GM21825 (cell line): ENCODE measurements at regions not wholly inside any gene's neighbourhood (a gene's known extent, or its start where the extent isn't known, plus 50 kb on each side); places are given as distances from the start of the nearest gene placed in this dataset.

Source experiments
- ATAC-seq: cut with Tn5 transposase; IDR thresholded peaks from one replicate; pipeline ENCODE4 v1.9.1; 2021; ENCODE audit warnings: mild to moderate bottlenecking, moderate library complexity; ENCODE audit not compliant: unreplicated experiment

GRCh38 chr11:35076201-35077100 is 62.5 kb upstream of the CD44 start:
- ATAC-seq = no peak

- peak; percentile 53 for ATAC-seq
These were observed 61.1 kb upstream of the CD44 start for GRCh38 chr11:35077709-35078469.

GRCh38 chr11:35078470-35078735 is 60.6 kb upstream of the CD44 start:
- ATAC-seq = no peak

DNA sequence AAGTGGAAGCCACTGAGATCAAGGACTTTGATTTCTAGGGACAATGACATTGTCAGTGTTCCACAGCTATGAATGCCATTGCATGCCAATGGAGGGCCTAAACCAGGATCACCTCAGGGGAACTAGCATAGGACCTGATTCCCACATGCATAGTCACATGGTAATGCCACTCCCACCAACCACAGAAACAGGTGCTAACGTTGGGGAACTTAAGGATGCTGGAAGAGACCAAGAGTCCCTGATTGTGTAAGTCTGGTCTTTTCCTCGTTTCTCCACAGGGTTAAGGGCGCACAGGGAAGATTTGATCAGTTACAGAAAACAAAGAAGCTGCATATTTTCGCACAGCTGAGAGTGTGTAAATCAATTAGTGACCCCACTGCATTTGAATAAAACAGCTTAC is 59.4 kb upstream of the CD44 start:
- no peak for ATAC-seq

- ATAC-seq = peak; percentile 72
These were observed 56.4 kb upstream of the CD44 start for GRCh38 chr11:35082321-35083180.

DNA sequence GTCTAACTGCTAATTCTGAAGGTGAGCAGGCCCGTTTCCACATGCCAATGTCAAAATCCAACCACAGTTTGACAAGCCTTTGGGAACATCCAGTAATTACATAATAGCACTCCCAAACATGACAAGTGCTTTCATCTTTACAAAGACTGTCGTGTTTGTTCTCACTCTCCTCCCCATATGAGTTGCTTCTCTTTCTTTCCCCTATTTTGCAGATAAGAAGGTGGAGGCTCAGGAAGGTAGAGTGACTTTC is 55.9 kb upstream of the CD44 start:
- ATAC-seq = no peak

DNA sequence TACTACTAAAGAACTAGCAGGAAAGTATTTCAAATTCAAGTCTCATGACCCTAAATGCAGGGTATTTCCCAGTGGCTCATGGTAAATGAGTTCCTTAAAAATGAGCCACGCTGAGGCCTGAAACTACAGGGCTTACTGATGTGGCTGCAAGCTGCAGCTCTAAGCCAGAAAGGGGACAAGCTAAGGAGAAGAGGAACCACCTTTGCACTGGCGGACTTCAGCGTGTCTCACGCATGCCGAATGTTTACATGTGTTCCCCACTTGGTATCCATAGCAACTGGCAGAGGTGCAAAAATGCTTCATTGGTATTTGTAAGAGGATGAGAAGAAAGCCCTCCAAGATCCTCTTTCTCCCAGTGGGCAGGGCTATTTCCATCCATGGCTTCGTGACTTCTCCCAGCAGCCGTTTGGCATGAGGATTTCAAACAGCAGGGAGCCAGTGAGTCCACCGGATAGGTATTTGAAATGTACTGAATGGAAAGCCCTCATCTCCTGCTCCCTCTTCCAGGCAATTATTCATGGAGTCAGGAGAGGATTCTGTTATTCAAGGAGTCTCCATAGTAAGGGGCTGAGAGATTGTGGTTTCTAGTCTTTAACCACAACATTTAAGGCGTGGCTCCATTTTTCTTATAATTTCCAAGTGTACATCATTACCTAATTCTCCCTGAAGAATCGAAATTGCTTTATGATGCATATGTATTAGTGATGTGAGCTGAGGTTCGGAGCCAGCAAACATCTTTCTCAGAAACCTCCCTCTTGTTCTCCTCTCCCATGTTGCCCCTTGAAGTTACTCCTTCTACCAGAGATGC is 55.3 kb upstream of the CD44 start:
- ATAC-seq = peak; percentile 70

- ATAC-seq = no peak
These were observed 54.0 kb upstream of the CD44 start for GRCh38 chr11:35084817-35085440.

DNA sequence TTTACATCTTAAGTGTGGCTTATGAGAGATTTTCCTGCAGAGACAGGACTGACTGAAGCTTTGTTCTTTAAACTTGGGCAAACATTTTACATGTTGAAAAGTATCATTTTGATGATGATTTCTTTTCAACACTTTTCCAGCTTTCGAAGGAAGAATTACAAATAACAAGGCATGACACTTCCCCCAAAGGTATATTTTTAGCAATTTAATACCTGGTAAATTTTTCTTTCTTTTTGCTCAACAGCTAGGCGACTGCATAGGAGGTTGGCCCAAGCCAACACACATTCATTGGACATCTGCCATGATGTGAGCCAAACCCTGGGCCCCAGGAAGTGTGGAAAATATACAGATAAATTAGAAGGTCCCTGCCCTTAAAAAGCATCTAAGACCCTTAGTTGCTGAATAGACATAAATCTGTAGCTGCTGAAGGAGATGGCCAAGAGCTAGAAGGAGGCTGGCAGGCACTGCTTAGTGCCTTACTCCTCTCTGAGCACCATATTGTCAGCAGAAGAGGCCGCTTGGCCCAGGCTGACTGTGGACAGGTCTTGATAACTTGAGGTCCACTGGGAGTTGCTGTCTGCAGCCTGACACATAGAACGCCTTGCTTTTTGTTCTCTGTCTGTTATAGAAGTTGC is 53.3 kb upstream of the CD44 start:
- no peak for ATAC-seq

GRCh38 chr11:35087648-35088047 is 51.3 kb upstream of the CD44 start:
- no peak for ATAC-seq

- ATAC-seq = no peak
These were observed 50.7 kb upstream of the CD44 start for GRCh38 chr11:35088226-35088625.

- ATAC-seq = no peak
These were observed 50.3 kb upstream of the CD44 start for GRCh38 chr11:35088676-35089075.
